HepG2 (cell line): ENCODE measurements at regions not wholly inside any gene's neighbourhood (a gene's known extent, or its start where the extent isn't known, plus 50 kb on each side); places are given as distances from the start of the nearest gene placed in this dataset.

Source experiments
- ATAC-seq: fragments of 200-7000 bp; cut with Tn5 transposase; 3 replicates; pipeline ENCODE4 v1.9.1; 2020; ENCODE audit warnings: mild to moderate bottlenecking, moderate library complexity
- BruUV-seq: library from RNA; stranded (reverse); fragments of 400-500 nt; replicated peaks from 2 replicates; lab custom pipeline; 2021; lab: Mats Ljungman, UMichigan
- CTCF ChIA-PET: fragments of 300-600 bp; formaldehyde crosslinking; extraction: SDS; loops from one replicate; lab custom pipeline; 2021; ENCODE audit warnings: low total read pairs, inconsistent platforms, low intra/inter-chr PET ratio; lab: Yijun Ruan, JAX
- POLR2A ChIA-PET: fragments of 350-600 bp; sonication (Branson Sonifier 250); formaldehyde crosslinking; loops from one replicate; lab custom pipeline; 2020; ENCODE audit warnings: antibody characterized with exemption, inconsistent platforms; lab: Yijun Ruan, JAX
- DNase-seq: peaks from one replicate; pipeline ENCODE4 v3.0.0-alpha.2; 2015; ENCODE audit warnings: low spot score
- FAIRE-seq: peaks from 3 replicates; lab custom pipeline; 2011; peaks lifted over from hg19 to GRCh38; lab: Jason Lieb, UNC
- H2AFZ ChIP-seq: one replicate; pipeline ENCODE4 v1.6.1; 2011; ENCODE audit warnings: low read length, inconsistent platforms
- H3K27ac ChIP-seq: fragments of 300-600 bp; 3 replicates; pipeline ENCODE4 v1.8.0; 2011; ENCODE audit warnings: mixed run types, mild to moderate bottlenecking, mixed read lengths, low read length, inconsistent platforms; ENCODE audit not compliant: insufficient read depth; ENCODE audit errors: extremely low read length
- H3K27me3 ChIP-seq, 2 experiments: fragments of 200-600 bp in 1 of 2; 2 replicates in 1 of 2; 3 replicates in 1 of 2; pipeline versions ENCODE4 v1.6.0 to v1.8.0; 2011; ENCODE audit warnings: low read length in 2 of 2, mild to moderate bottlenecking in 2 of 2, moderate library complexity in 2 of 2, inconsistent platforms in 1 of 2; ENCODE audit not compliant: insufficient read depth in 2 of 2, control insufficient read depth in 1 of 2
- H3K36me3 ChIP-seq, 2 experiments: fragments of 200-600 bp in 1 of 2; replicated peaks in 1 of 2; 2 replicates in 1 of 2; 3 replicates in 1 of 2; pipeline versions ENCODE4 v1.5.1 to v1.8.0; 2011; ENCODE audit warnings: low read length in 2 of 2, inconsistent platforms in 1 of 2; ENCODE audit not compliant: insufficient read depth in 2 of 2, control insufficient read depth in 1 of 2
- H3K4me1 ChIP-seq: 2 replicates; pipeline ENCODE4 v1.5.1; 2012; ENCODE audit warnings: low read length, inconsistent platforms; ENCODE audit not compliant: insufficient read depth
- H3K4me2 ChIP-seq: 2 replicates; pipeline ENCODE4 v1.6.0; 2011; ENCODE audit warnings: low read depth, low read length, inconsistent platforms
- H3K4me3 ChIP-seq, 3 experiments: fragments of 200-600 bp in 1 of 3; sonication (generic), shearing (Covaris generic) in 1 of 3; replicated peaks in 1 of 3; 2 replicates each; pipeline ENCODE4 v1.5.1; 2011 to 2016; ENCODE audit warnings: low read length in 3 of 3, inconsistent platforms in 2 of 3, low read depth in 2 of 3, mild to moderate bottlenecking in 2 of 3, control low read depth in 1 of 3, mixed read lengths in 1 of 3; ENCODE audit not compliant: insufficient read depth in 1 of 3
- H3K79me2 ChIP-seq: one replicate; pipeline ENCODE4 v1.6.1; 2011; ENCODE audit warnings: low read length, inconsistent platforms; ENCODE audit not compliant: insufficient read depth
- H3K9ac ChIP-seq: 2 replicates; pipeline ENCODE4 v1.6.0; 2011; ENCODE audit warnings: mild to moderate bottlenecking, low read depth, low read length, inconsistent platforms; ENCODE audit not compliant: insufficient read depth
- H3K9me3 ChIP-seq: 2 replicates; pipeline ENCODE4 v1.5.1; 2012; ENCODE audit warnings: mild to moderate bottlenecking, low read length
- H4K20me1 ChIP-seq: 2 replicates; pipeline ENCODE4 v1.6.0; 2011; ENCODE audit warnings: inconsistent platforms, mild to moderate bottlenecking, low read length, moderate library complexity; ENCODE audit not compliant: insufficient read depth
- ISX ChIP-seq: sonication (generic); formaldehyde crosslinking; conservative IDR thresholded peaks from 2 replicates; pipeline ENCODE4 v1.5.0; 2020; ENCODE audit warnings: missing genetic modification reagents
- ZFP36 ChIP-seq: fragments of 150-350 bp; IDR thresholded peaks from 2 replicates; pipeline ENCODE4 v1.6.1; 2018; ENCODE audit warnings: borderline replicate concordance, low read length, low read depth; ENCODE audit not compliant: partially characterized antibody
- ZFX ChIP-seq: sonication (generic); formaldehyde crosslinking; IDR thresholded peaks from 2 replicates; pipeline ENCODE4 v1.4.0; 2020; ENCODE audit warnings: mild to moderate bottlenecking, low read depth, missing genetic modification reagents, moderate library complexity
- ZNF3 ChIP-seq: IDR thresholded peaks from 2 replicates; pipeline ENCODE4 v1.7.0; 2017; ENCODE audit warnings: inconsistent platforms
- ZNF326 ChIP-seq: sonication (generic); formaldehyde crosslinking; IDR thresholded peaks from 2 replicates; pipeline ENCODE4 v1.4.0; 2020; ENCODE audit warnings: missing genetic modification reagents, borderline replicate concordance
- ZNF816 ChIP-seq: sonication (generic); formaldehyde crosslinking; IDR thresholded peaks from 2 replicates; pipeline ENCODE4 v1.8.0; 2022; ENCODE audit warnings: missing genetic modification reagents, mild to moderate bottlenecking, borderline replicate concordance
- WGBS: methylation state at CpG from one replicate; pipeline ENCODE4 v1.1.6; 2017; ENCODE audit warnings: low lambda C conversion rate; 5-methylcytosine and 5-hydroxymethylcytosine counted together
- in situ Hi-C: cut with HindIII; loops from 2 replicates; pipeline ENCODE4 v1.10.0; 2017; ENCODE audit warnings: low pct_unique_long_range_greater_than_20kb; ENCODE audit not compliant: extremely low pct_ligation_motif_present
- intact Hi-C: fragments of 100-400 bp; cut with micrococcal nuclease; formaldehyde crosslinking; loops from one replicate; pipeline ENCODE4 v1.10.0; 2022; ENCODE audit not compliant: unreplicated experiment
- TF ChIP-seq, protein P1 (sequence below): sonication (generic); formaldehyde crosslinking; IDR thresholded peaks from 2 replicates; pipeline ENCODE4 v1.4.0; 2020; ENCODE audit warnings: missing genetic modification reagents, borderline replicate concordance
- TF ChIP-seq, protein P2 (sequence below): sonication (generic); formaldehyde crosslinking; IDR thresholded peaks from 2 replicates; pipeline ENCODE4 v1.8.1; 2022; ENCODE audit warnings: low read depth, mild to moderate bottlenecking, missing genetic modification reagents

DNA sequence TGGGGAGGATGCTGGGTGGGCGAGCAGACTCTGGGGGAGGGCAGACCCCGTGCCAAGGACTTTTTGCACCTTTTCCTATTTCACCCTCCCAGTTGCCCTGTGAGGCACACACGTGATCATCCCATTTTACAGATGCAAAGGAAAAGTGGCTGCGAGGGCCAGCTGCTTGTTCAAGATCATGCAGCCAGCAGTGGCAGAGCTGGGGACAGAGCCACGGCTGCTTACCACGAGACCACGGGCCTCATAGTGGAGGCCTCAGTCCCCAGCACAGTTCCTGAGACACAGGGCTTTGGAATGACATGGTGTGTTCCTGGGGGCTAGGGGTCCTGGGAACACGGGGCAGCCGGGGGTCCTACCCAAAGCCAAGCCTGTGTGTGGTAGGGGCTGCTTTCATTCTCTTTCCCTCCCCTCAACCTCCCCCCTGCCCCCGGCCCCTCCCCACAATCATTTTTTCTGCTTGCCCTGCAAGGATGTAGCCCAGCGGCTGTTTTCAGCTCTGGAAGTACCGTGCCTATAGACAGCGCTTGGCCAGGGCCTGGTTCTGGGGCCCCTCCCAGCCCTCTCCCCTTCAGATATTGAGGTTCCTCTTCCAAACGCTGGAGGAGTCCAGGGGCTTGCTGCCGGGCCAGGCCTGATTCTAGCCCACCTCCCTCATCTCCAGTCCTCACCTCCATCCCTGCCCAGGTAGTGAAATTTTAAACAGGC is 58.5 kb upstream of the IER5L start:
- Histone ChIP-seq H3K9me3 (no peaks in the 10 kb centered on the region), H3K27ac (no peak overlapping the region), H4K20me1 (no peaks in the 10 kb centered on the region), H3K27me3 (peaks cover 1 to 11% of the 10 kb centered on the region in 2 experiments; a peak in 3 of 5 replicates), H2AFZ (no peak overlapping the region), H3K9ac (no peak overlapping the region), H3K79me2 (no peaks in the 10 kb centered on the region), H3K4me3 (no peak overlapping the region), H3K36me3 (no peaks in the 10 kb centered on the region), H3K4me1 (no peaks in the 10 kb centered on the region), H3K4me2 (no peak overlapping the region)
- DNase-seq (no peak), FAIRE-seq (no peak), ATAC-seq (no peak; the same call in 2 of the 3 replicates)
- intact Hi-C loops: no loop called here
- POLR2A ChIA-PET: no interaction called here
- BruUV-seq: no TSS peak
- CTCF ChIA-PET: no interaction called here
- in situ Hi-C loops: no loop called here
- WGBS: 15% methylated on average over 14 of the region's 15 CpGs
- TF ChIP-seq ZFP36: no peak
- no peak for TF ChIP-seq ZFX
- TF ChIP-seq, protein P1, sequence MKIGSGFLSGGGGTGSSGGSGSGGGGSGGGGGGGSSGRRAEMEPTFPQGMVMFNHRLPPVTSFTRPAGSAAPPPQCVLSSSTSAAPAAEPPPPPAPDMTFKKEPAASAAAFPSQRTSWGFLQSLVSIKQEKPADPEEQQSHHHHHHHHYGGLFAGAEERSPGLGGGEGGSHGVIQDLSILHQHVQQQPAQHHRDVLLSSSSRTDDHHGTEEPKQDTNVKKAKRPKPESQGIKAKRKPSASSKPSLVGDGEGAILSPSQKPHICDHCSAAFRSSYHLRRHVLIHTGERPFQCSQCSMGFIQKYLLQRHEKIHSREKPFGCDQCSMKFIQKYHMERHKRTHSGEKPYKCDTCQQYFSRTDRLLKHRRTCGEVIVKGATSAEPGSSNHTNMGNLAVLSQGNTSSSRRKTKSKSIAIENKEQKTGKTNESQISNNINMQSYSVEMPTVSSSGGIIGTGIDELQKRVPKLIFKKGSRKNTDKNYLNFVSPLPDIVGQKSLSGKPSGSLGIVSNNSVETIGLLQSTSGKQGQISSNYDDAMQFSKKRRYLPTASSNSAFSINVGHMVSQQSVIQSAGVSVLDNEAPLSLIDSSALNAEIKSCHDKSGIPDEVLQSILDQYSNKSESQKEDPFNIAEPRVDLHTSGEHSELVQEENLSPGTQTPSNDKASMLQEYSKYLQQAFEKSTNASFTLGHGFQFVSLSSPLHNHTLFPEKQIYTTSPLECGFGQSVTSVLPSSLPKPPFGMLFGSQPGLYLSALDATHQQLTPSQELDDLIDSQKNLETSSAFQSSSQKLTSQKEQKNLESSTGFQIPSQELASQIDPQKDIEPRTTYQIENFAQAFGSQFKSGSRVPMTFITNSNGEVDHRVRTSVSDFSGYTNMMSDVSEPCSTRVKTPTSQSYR (CRISPR knock-in tag): no peak
- no peak for TF ChIP-seq ZNF326
- TF ChIP-seq ZNF816 (CRISPR knock-in tag): no peak
- TF ChIP-seq ISX (CRISPR knock-in tag): no peak
- TF ChIP-seq ZNF3 (CRISPR knock-in tag): no peak
- TF ChIP-seq, protein P2, sequence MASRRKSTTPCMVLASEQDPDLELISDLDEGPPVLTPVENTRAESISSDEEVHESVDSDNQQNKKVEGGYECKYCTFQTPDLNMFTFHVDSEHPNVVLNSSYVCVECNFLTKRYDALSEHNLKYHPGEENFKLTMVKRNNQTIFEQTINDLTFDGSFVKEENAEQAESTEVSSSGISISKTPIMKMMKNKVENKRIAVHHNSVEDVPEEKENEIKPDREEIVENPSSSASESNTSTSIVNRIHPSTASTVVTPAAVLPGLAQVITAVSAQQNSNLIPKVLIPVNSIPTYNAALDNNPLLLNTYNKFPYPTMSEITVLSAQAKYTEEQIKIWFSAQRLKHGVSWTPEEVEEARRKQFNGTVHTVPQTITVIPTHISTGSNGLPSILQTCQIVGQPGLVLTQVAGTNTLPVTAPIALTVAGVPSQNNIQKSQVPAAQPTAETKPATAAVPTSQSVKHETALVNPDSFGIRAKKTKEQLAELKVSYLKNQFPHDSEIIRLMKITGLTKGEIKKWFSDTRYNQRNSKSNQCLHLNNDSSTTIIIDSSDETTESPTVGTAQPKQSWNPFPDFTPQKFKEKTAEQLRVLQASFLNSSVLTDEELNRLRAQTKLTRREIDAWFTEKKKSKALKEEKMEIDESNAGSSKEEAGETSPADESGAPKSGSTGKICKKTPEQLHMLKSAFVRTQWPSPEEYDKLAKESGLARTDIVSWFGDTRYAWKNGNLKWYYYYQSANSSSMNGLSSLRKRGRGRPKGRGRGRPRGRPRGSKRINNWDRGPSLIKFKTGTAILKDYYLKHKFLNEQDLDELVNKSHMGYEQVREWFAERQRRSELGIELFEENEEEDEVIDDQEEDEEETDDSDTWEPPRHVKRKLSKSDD: no peak
